HG03469 (cell line): ENCODE measurements at regions not wholly inside any gene's neighbourhood (a gene's known extent, or its start where the extent isn't known, plus 50 kb on each side); places are given as distances from the start of the nearest gene placed in this dataset.

Source experiments
- ATAC-seq: cut with Tn5 transposase; IDR thresholded peaks from one replicate; pipeline ENCODE4 v1.9.1; 2021; ENCODE audit warnings: mild to moderate bottlenecking, moderate library complexity, moderate number of reproducible peaks; ENCODE audit not compliant: unreplicated experiment

- ATAC-seq, result no peak
Observed at GRCh38 chr19:28022506-28022905, 1190.4 kb downstream of the UQCRFS1 start.

GRCh38 chr19:28021259-28022185, 1191.4 kb downstream of the UQCRFS1 start:
- ATAC-seq, result no peak

GRCh38 chr19:28020619-28021258, 1192.2 kb downstream of the UQCRFS1 start:
- no peak for ATAC-seq

- ATAC-seq, result no peak
Observed at GRCh38 chr19:28019901-28020300, 1193.0 kb downstream of the UQCRFS1 start.

- ATAC-seq, result no peak
Observed at GRCh38 chr19:28019371-28019770, 1193.6 kb downstream of the UQCRFS1 start.

GRCh38 chr19:28018499-28018898, 1194.5 kb downstream of the UQCRFS1 start:
- ATAC-seq, result no peak

GRCh38 chr19:28014615-28015405, 1198.1 kb downstream of the UQCRFS1 start:
- ATAC-seq, result no peak

GRCh38 chr19:28012361-28012760, 1200.6 kb downstream of the UQCRFS1 start:
- ATAC-seq, result no peak

GRCh38 chr19:28010656-28011055, 1202.3 kb downstream of the UQCRFS1 start:
- no peak for ATAC-seq

GRCh38 chr19:28009696-28010095, 1203.3 kb downstream of the UQCRFS1 start:
- no peak for ATAC-seq

- no peak for ATAC-seq
Observed at GRCh38 chr19:28008695-28009094, 1204.3 kb downstream of the UQCRFS1 start.

- ATAC-seq, result no peak
Observed at GRCh38 chr19:28003543-28003942, 1209.4 kb downstream of the UQCRFS1 start.

GRCh38 chr19:27997069-27997468, 1215.9 kb downstream of the UQCRFS1 start:
- no peak for ATAC-seq

- no peak for ATAC-seq
Observed at GRCh38 chr19:27993619-27994570, 1219.1 kb downstream of the UQCRFS1 start.

- ATAC-seq, result no peak
Observed at GRCh38 chr19:27986299-27986698, 1226.7 kb downstream of the UQCRFS1 start.

GRCh38 chr19:27975419-27976005, 1237.4 kb downstream of the UQCRFS1 start:
- no peak for ATAC-seq

- no peak for ATAC-seq
Observed at GRCh38 chr19:27974082-27974513, 1238.9 kb downstream of the UQCRFS1 start.

- ATAC-seq, result no peak
Observed at GRCh38 chr19:27972291-27973040, 1240.5 kb downstream of the UQCRFS1 start.

- ATAC-seq, result no peak
Observed at GRCh38 chr19:27971869-27972268, 1241.1 kb downstream of the UQCRFS1 start.
